HG03520 (cell line): ENCODE measurements at regions not wholly inside any gene's neighbourhood (a gene's known extent, or its start where the extent isn't known, plus 50 kb on each side); places are given as distances from the start of the nearest gene placed in this dataset.

Source experiments
- ATAC-seq: cut with Tn5 transposase; IDR thresholded peaks from one replicate; pipeline ENCODE4 v1.9.1; 2021; ENCODE audit warnings: mild to moderate bottlenecking, moderate library complexity; ENCODE audit not compliant: unreplicated experiment

DNA sequence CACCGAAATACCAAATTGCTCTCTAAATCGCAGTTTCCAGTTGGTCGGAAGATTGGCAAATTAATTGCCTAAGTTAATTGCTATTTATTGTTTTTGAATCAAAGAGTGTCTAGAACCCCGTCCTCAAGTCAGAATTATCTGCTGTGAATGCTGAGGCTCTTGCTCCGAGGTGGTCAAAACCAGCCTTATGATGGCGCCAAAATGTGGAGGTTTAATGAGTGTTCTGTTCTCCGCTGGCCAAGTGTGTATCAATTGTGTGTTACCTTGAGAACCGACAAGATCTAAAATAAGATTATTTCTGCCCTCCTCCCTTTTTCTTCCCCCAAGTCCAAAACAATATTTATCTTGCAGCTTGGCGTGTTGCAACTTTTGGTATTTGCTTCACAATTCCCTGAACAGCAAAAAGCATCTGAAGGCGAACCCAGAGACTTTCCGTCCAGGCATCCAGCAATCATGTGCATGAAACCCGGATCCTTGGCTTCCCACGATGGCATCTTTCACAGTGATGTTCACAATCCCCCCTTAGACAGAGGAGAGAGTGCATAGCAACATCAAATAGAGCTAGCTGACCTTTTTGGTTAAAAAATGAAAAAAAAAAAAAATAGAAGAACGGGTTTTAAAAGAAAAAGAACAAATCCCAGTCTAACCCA lies 323.0 kb downstream of the MYCN start:
- no peak for ATAC-seq

DNA sequence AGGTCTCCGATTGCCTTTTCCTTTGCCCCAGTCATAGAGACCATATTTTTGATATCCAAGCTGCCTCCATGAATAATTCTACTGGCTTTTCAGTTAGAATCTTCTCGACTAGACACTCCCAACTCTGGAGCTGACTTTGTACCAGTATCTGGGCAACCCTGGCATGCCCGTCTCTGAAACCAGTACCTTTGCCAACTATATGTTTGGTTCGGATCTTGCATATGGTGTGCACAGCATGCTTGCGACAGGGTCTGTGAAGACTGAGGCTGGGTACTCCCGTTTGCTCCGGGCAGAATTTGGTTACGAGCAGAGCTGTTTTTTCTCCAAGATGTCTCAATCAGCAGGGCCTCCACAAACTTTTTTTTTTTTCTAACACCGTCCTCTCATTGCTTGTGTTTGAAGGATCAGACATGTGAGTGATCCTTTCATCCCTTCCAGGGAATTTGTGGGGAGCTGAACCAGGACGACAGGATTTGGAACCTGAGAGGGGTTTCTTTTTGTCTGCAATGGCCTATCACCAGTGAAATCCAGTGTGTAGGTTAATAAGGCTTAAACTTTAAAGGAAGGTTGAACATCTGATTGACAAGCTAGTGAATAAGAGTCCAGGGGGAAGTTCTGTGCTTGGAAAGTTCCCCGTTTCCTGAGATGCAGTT lies 322.3 kb downstream of the MYCN start:
- no peak for ATAC-seq

DNA sequence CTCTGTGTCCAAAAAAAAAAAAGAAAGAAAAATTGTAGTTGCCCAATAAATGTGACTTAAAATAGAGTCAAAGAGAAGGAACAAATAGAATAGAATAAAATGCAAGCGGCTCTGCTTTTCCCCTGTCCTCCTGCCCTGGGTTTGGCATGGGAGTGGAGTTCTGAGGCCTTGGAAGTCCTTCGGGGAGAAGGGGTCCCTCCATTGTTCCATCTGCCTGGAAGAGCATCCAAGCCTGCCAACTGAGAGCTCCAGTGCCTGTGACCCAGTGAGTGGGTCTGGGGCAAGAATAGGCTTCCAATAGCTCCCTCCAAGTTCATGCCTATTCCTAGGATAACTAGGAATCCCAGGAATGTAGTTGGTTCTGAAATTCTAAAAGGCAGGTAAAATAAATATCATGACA lies 321.4 kb downstream of the MYCN start:
- ATAC-seq = no peak

DNA sequence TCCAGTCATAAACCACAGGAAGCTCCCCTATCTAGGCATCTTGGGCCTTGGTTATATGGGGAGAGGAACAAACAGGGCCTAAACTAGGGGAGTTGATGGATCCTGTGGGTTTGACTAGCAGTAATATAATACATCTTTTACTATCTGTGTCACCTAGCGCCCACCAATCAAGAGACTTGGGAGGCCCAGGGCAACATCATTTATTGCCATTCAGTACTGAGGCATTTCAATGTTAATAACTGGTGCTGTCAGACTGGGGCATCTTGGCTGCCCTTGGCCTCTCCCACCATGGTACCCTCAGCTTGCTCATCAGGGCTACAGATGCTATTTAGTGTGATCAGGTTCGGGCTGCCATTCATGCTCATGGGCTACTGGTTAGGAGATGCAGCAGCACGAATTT lies 320.7 kb downstream of the MYCN start:
- ATAC-seq = no peak

DNA sequence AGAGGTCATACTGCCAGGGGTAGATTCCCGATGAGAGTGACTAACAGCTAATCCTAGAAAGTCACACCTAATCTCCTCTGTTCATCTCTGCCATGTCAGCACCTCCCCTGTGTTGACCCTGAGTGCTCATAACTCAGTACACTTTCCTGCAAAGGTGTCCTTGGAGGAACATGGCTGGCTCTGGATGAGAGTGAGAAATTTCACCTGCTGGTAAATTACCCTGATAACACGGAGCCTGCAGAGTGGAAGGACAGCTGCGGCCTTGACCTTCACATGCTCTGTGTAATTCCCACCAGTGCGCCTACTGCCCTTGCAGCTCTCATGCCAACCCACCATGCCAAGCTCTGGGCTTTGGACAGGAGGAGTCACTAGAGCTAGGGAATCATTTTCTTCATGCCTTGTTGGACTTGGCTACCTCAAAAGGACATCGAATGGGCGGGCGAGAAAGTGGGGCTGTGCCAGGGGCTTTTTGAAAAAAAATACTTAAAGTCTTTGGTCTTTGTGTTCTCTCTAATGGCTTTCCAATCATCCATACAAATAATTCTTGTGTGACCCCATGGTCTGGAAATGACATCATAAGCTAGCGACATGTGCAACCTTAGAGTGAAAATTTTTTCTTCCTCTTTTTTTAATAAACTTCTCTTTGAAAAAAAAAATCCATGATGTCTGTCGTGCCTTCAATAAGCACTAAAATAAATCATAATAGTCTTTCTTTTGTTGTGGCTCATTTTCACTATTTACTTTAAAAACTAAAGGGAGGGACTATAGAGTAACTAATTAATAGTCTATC lies 319.9 kb downstream of the MYCN start:
- ATAC-seq = no peak

DNA sequence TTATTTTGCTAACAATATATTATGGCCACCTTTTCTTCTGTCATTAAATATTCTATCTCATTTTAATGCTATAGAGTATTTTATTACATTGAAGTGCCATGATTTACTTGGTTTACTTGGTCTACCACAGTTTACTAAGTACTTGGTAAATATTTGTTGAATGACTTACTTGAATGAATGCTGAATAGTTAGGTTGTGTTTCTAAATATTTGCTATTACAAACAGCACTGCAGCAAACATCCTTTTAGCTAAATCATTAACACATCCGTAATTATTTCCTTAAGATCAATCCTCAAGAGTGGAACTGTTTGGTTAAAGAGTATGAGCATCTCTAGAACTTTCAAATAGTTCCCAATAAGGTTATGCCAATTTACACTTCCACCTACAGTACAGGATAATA lies 318.7 kb downstream of the MYCN start:
- ATAC-seq = no peak

DNA sequence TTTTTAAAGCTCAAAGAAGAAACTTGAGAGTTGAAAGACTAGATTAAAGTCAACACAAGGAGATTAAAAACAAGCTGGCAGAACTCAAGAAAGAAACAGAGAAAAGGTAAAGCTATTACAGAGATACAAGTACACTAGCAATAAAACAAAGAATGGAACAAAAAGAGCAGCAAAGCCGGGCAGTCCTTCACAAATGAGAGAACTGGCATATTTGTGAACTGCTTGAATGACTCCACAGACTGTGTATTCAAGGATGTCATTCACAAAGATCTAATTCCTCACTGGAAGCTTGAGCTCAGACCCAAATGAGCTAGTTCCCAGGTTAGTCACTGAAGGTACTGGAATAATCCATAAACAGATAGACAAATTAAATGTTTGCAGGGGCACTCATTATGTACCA lies 318.0 kb downstream of the MYCN start:
- ATAC-seq = no peak

DNA sequence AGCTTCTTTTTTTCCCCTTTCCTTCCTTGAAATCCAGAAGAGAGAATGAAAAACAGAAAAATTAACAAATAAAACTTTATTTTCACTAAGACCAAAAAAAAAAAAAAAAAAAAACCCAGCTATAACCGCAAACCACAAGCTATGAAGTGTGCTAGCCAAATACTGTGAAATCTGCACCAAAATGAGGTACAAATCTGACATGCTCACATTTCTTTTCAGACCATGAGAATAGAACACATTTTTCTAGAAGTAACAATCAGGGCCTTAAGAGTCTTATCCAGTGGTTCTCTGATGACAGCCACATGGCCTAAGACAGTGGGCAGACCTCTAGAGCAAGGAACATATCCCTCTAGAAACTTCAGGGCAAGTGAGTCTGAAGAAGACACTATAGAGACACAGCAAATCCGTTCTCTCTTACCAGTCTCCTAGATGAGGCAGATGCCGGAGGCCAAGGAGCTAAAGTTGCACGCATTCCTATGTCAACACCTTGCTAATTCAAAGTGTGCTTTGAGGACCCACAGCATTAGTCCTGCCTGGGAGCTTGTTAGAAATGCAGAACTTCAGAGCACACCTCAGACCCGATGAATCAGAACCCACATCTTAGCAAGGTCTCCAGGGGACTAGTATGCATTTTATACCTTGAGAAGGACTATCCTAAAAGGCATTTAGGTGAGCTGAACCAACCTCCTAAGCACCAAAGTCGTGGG lies 317.1 kb downstream of the MYCN start:
- no peak for ATAC-seq

DNA sequence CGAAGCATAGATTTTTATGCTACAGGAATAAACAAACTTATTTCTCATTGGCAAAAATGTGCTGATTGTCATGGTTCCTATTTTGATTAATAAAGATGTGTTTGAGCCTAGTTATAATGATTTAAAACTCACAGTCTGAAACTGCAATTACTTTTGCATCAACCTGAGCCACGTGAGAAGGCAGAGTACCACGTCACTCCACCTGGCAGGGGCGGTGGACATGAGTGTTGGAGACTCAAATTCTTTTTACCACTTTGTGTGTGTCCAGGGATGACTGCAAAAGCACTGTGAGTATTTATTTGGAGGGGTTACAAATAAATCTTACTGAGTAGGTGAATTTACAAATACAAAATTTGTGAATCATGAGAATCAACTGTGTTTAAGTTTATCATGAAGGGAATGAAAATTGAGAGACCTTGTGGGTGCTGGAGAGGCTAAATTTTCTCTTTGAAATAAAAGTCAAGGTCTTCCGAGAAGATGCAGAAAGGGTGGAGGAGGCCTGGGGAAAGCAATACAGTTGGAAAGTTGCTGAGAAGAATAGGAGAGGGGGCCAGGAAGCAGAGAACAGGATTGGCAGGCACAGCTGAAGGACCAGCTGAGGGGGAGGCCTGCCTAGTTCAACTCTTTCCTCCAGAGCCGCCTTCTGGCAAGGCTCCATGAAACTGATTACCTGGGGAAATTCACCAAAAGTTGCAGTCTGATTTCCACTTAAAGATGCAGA lies 316.4 kb downstream of the MYCN start:
- ATAC-seq = no peak

DNA sequence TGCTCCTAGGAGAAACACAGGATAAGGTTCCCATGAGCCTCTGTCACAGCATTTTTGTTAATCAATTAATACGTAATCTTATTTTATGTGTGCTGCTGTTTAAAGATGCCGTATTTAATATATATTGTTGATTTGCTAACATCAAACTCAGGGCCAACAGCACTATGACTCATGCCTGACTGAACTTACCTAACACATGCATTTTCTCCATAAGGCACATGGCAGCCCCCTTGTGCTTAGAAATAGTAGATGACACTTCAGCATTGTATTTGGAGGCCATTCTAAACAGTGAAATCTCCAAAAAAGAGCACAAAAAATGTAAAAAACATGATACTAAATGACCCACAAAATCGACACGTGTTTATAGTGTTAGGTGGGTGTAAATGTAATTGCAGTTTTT lies 314.8 kb downstream of the MYCN start:
- no peak for ATAC-seq

DNA sequence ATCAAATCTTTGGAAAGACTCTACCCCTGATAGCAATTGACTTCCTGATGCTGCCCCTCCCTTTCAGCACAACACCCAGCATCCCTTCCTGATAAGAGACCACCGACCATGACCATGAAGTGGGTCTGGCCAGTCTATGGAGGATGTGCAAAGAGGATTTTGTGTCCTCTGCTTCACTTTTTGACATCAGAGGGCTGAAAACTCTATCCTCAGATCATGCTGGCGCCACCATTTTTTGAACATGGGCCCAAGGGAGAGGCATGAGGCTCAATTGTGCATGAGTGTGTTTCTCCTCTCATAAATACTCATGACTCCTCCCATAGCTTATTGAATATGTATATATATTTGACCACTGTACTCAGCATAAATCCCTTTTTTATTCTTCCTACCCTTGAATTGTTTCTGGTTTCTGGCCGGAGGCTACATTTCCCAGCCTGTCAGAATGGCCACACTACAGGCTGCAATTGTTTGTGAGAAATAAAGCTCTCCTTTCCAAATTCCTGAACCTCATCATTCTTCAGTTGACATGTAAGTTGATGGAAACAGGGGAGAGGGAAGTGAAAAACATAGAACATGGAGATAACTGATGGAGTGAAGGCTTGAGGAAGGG lies 314.1 kb downstream of the MYCN start:
- ATAC-seq = no peak

DNA sequence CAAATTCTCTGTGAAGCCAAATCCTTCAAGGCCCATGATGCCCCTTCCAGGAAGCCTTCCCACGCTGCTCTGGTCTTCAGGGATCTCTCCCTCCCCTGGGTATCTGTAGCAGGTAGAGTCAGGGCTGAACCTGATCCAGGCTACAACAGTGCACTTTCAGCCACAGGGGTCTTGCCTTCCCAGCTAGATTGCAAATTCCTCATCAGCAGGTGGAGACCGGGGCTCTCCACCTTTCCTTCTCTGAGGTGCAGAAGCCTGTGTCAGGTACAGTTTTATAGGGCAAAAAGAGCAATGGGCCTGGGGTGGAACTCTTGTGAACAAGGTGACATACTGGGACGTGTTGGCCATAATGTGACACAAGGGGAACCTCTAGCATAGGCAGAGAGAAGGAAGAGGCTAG lies 312.9 kb downstream of the MYCN start:
- ATAC-seq = no peak

DNA sequence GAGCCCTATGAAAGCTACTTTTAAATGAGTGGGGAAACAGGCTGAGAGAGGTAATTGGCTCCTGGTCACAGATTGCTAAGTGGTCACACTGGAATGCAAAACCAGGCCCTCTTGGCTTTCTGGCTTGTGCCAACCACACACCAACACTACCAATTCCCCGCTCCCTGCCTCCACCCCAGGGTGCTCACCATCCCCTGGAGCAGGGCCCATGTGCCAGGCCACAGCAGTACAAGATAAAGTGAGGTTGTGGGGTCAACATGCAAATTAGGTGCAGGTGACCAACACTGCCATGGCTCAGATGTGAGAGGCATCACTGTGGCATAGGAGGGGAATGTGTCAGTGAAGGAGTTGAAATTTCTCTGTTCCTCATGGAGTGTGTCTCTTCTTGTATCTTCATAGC lies 312.5 kb downstream of the MYCN start:
- ATAC-seq = no peak

DNA sequence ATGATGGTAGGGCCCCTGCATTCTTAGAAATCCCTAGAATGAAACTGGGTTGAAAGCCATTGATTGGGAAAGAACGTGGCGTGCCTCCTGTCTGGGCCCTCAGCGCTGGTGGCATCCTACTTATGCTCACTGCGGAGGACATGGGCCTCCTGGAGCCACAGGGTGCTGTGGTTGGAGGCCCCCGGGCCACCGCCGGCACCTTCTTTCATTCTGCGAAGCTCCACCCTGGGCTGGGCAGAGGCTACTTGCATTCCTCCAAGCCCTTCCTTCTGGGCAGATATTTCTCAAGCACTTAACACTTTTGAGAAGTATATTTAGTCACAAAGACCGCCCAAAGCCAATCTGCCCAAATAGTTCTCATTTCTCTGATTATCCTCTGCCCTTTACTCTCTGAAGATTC lies 311.9 kb downstream of the MYCN start:
- ATAC-seq = no peak

DNA sequence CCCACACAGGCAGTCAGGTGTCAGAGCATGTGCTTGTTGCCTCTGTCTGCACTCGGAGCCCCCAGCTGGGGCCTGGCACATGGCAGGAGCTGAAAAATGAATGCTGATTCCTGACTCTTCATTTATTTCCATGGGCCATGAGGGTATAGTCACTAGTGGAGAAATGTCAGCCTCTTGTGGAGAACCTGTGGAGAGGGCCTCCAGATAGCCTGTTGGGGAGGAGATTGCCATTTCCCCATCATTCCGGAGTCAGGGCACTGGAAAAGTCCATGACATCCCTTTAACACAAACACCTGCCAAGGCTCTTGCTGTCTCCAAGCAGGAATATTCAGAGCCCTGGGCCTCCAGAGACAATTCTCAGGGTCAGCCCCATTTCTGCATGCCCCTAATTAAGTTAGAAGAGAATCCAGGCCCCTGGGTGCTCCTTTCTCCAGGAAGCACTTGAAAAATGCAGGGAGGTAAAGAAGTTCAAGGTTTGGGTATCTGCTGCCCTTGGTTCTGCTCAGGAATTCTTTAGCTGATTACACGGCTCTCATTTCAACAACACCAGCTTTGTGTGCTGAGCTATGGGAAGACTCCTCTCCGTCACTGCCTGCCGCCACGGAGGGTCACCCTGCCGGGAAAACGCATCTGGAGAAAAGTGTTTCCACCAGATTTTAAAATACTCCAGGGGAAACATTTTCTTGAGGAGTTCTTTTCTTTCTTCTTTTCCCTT lies 311.3 kb downstream of the MYCN start:
- ATAC-seq = no peak

DNA sequence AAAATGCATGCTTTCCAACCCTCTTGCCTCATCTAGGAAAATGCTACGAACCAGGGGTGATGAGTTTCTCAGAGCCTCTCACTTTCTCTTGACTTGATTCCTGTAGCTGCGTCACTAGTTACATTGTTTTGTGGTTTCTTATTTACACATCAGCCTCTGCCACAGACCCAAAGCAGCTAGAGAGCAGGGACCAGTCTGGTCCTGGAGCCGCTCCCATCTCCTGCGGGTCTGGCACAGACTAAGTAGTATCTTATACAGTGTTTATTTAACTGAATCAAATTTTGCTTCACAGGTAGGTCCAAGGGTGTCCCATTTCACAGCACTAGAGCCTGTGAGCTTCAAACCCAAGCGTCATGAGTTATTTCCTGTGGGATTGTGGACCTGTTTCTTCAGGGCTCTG lies 310.5 kb downstream of the MYCN start:
- ATAC-seq = no peak

DNA sequence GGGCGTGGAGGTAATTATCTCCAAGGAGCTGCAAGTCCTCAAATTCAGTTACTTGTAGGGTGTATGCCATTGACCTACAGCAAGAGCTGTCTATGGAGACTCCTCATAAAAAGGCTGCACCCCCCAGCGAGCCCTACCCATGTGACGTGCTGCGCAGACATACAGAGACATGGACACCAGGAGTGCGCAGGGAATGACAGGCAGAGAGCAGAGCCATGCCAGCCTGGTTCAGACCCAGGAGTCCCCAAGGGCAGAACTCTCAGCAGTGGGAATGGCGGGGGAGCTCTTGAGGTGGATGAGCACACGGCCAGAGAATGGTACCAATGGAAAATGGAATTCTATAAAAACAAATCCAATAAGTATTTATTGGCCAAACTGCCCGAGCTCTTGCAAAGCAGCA lies 310.1 kb downstream of the MYCN start:
- ATAC-seq = no peak

DNA sequence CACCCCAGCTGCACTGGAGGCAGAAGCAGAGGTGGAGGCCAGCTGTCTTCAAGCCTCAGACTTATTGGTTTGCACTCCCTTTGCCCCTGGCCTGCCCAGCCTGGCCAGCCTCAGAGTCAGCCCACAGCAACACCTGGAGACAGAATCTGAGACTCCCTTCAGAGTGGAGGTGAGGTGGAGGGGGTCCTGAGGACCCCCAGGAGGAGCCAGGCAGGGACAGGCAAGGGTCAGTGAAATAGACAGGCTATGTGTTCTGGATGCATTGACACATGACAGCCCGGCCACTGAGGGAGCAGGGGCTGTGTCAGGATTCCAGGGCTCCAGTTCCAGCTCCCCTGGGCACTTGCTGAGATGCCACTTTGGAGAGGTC lies 309.7 kb downstream of the MYCN start:
- no peak for ATAC-seq

DNA sequence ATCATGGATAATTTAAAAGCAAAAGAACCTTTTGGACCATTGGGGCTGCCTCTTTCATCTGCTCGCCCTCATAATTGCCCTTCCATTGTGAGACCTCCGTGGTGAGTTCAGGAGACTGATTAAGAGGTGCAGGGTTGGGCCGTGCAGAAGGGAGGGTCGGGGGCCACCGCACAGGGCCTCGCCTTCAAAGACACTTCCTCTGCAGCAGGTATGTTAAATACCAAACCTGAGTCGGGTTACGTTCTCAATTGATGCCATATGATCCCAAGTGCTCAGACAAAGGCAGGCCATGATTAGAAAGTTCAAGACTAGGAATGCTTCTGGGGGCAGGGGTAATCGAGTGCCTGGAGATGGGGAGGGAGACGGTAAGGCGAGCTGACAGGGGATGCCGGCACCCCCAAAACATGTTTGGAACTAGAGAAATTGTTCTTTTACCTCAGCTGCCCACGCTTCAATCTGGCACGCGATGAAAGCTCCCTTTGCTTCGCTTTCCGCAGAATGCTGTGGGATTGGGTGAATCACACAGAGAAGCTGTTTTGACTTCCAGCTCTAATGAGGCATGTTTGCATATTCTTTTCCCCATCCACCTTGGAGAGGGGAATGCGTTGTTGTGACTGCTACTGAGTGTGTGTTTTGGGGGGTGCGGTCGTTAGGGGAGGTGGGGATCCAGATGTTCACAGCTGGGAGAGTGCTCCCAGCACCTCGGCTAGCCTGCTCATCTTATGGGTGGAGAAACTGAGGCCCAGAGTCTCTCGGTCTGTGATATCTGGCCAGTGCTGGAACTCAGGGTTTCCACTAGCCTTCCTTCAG lies 309.1 kb downstream of the MYCN start:
- ATAC-seq = no peak
